ENCODE measurements at regions not wholly inside any gene's neighbourhood (a gene's known extent, or its start where the extent isn't known, plus 50 kb on each side); places are given as distances from the start of the nearest gene placed in this dataset.

DNA sequence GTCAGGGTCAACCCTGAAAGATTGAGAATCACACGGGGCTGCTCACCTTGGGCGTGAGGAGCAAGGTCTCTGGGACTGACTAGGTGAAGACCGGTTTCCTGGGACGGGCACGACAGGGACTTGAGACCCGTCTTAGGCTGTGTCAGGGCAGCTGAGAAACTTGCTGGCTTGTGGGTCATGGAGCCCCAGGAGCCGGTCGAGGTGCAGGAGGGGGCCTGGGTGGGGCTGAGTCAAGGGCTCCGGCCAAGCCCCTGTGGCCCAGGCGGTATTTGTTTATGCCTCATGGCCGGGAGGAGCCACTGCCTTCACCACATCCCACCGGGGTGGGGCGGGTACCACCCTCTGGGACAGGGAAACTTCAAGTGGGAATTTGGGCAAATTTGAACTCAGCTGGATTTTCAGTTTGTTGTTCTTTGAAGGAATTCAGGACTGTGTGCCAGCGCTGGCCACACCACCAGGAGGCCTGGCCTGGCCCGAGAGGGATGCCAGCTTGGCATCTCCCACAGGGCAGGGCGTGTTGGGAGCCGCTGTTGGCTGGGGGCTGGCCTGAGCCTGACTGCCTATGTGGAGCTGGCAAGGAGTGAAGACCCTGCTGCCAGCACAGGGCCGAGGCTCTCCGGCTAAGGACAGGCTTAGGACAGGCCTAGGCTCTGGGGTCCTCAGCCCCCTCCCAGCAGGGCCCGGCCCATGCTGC lies 116.1 kb downstream of the METRNL start:
- peak in 2 of 4 experiments; percentile 45 to 55 for TF ChIP-seq CTCF (IDR thresholded peaks at IDR 0.05)
- TF ChIP-seq POLR2AphosphoS5 (IDR thresholded peaks at IDR 0.05), result peak; percentile 55
- no peak for TF ChIP-seq POLR2A (IDR thresholded peaks at IDR 0.05)
